Upper lobe of right lung (tissue), 1 donor: ENCODE measurements at regions not wholly inside any gene's neighbourhood (a gene's known extent, or its start where the extent isn't known, plus 50 kb on each side); places are given as distances from the start of the nearest gene placed in this dataset.

ENCODE experiments used
- ATAC-seq: fragments of 200-7000 bp; cut with Tn5 transposase; one replicate; pipeline ENCODE4 v1.9.1; 2020; ENCODE audit warnings: mild to moderate bottlenecking, moderate library complexity
- DNase-seq: peaks from one replicate; pipeline ENCODE4 v3.0.0-alpha.2; 2020
- H3K27ac ChIP-seq: fragments of 200-600 bp; one replicate; pipeline ENCODE4 v1.8.0; 2022
- H3K27me3 ChIP-seq: fragments of 200-600 bp; one replicate; pipeline ENCODE4 v1.8.0; 2022; ENCODE audit warnings: mild to moderate bottlenecking
- H3K36me3 ChIP-seq: fragments of 200-600 bp; one replicate; pipeline ENCODE4 v1.8.0; 2022
- H3K4me1 ChIP-seq: fragments of 200-600 bp; one replicate; pipeline ENCODE4 v1.8.0; 2022
- H3K4me3 ChIP-seq: fragments of 200-600 bp; one replicate; pipeline ENCODE4 v1.8.0; 2022; ENCODE audit warnings: mild to moderate bottlenecking
- H3K9me3 ChIP-seq: fragments of 200-600 bp; one replicate; pipeline ENCODE4 v1.8.0; 2022
- intact Hi-C: fragments of 100-400 bp; cut with DNase I; formaldehyde crosslinking; loops from one replicate; pipeline ENCODE4 v1.11.0; 2022
- TF ChIP-seq, protein P1 (sequence below): fragments of 200-600 bp; IDR thresholded peaks from one replicate; pipeline ENCODE4 v1.8.0; 2022; ENCODE audit warnings: antibody characterized with exemption
- donor health status: DM: no; HTN: yes; CAD: no; lungs with severe emphysema.

DNA sequence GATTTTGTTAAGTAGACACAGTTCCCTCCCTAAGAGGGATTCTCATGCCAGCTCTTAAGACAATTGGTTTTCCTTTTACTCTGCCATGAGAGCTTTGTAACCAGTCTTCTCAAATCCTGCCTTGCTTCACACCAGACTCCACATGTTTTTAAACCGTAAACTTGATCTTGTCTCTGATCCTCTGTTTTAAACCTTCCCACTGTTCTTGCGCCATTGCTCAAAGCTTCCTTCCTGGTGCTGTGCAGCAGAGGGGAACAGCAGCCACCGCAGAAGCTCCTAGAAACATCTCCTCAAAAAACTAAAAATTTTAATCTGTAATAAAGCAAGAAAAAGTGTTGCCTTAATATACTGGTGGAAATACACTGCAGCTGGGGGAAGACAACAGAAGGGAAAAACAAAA lies 154.5 kb upstream of the SATB1 start:
- no peak for ATAC-seq
- TF ChIP-seq, protein P1, sequence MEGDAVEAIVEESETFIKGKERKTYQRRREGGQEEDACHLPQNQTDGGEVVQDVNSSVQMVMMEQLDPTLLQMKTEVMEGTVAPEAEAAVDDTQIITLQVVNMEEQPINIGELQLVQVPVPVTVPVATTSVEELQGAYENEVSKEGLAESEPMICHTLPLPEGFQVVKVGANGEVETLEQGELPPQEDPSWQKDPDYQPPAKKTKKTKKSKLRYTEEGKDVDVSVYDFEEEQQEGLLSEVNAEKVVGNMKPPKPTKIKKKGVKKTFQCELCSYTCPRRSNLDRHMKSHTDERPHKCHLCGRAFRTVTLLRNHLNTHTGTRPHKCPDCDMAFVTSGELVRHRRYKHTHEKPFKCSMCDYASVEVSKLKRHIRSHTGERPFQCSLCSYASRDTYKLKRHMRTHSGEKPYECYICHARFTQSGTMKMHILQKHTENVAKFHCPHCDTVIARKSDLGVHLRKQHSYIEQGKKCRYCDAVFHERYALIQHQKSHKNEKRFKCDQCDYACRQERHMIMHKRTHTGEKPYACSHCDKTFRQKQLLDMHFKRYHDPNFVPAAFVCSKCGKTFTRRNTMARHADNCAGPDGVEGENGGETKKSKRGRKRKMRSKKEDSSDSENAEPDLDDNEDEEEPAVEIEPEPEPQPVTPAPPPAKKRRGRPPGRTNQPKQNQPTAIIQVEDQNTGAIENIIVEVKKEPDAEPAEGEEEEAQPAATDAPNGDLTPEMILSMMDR = no peak
- intact Hi-C loops = no loop called here
- no peaks in the 10 kb centered on the region for H3K36me3 ChIP-seq
- no peaks in the 10 kb centered on the region for H3K9me3 ChIP-seq
- H3K4me1 ChIP-seq = no peaks in the 10 kb centered on the region
- no peak overlapping the region for H3K27ac ChIP-seq
- H3K27me3 ChIP-seq = no peaks in the 10 kb centered on the region
- no peak for DNase-seq
- H3K4me3 ChIP-seq = no peak overlapping the region

DNA sequence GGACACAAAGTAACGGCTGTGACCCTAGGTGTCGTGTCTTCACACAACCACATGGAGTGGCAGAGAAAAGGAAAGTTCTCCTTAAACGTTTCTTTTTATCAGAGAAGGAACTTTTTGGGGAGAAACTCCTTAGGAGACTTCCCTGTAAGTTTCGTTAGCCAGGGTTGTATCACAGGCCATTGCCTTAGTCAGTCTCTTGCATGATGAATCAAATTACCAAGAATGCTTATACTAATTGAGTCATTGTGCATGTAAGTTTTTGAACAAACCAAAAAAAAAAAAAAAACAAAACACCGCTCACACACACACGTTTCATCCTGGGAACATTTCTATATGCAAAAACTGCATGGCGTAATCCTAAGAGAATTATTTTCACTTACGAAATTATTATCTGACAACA lies 150.4 kb upstream of the SATB1 start:
- intact Hi-C loops = no loop called here
- DNase-seq = no peak
- TF ChIP-seq, protein P1 = no peak
- no peaks in the 10 kb centered on the region for H3K27me3 ChIP-seq
- no peaks in the 10 kb centered on the region for H3K36me3 ChIP-seq
- H3K9me3 ChIP-seq = no peaks in the 10 kb centered on the region
- no peak overlapping the region for H3K4me3 ChIP-seq
- H3K27ac ChIP-seq = no peak overlapping the region
- no peaks in the 10 kb centered on the region for H3K4me1 ChIP-seq
- no peak for ATAC-seq

DNA sequence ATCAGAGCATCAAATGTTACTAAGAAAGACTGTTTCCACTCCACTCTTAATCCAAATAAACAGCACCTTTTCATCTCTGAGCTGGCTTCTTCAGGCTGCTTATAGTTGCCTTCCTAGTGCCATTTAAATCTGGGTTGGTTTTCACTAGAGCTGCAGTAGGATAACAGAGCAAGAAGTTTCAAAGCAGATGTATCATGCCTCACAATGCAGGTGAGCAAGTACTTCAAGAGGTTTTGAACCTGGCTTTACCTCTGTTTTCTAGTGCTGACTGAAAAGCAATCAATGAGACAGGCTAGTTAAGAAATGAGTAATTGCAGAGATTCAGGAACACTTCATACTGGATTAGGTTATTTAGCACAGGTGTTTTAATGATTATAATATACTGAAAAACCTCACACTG lies 147.7 kb upstream of the SATB1 start:
- Histone ChIP-seq H3K4me3 (no peak overlapping the region), H3K4me1 (no peaks in the 10 kb centered on the region), H3K9me3 (no peaks in the 10 kb centered on the region), H3K27me3 (no peaks in the 10 kb centered on the region), H3K27ac (no peak overlapping the region), H3K36me3 (no peaks in the 10 kb centered on the region)
- TF ChIP-seq, protein P1 = no peak
- DNase-seq (no peak), ATAC-seq (no peak)
- intact Hi-C loops = no loop called here

DNA sequence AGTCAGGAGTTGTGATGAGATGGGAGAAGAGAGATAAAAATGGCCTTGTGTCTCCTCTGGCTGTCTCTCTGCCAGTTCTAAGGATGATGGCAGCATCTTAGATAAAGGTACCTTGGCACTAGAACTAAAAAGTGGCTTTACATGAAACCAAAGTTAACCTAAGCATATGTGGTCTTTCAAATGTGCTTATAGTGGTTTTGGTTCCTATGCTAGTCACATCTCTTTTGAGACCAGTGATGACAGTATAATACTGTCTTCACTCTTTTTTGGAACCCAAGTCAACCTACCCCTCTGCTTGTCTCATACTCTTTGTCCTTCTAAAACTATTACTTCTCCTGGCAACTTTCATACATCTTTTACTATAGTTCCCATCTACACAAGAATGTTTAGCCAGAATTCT lies 142.2 kb upstream of the SATB1 start:
- no peaks in the 10 kb centered on the region for H3K9me3 ChIP-seq
- no peak overlapping the region for H3K4me3 ChIP-seq
- intact Hi-C loops = no loop called here
- no peaks in the 10 kb centered on the region for H3K27me3 ChIP-seq
- ATAC-seq (no peak), DNase-seq (no peak)
- H3K36me3 ChIP-seq = no peaks in the 10 kb centered on the region
- H3K27ac ChIP-seq = no peak overlapping the region
- TF ChIP-seq, protein P1 = no peak
- no peaks in the 10 kb centered on the region for H3K4me1 ChIP-seq

DNA sequence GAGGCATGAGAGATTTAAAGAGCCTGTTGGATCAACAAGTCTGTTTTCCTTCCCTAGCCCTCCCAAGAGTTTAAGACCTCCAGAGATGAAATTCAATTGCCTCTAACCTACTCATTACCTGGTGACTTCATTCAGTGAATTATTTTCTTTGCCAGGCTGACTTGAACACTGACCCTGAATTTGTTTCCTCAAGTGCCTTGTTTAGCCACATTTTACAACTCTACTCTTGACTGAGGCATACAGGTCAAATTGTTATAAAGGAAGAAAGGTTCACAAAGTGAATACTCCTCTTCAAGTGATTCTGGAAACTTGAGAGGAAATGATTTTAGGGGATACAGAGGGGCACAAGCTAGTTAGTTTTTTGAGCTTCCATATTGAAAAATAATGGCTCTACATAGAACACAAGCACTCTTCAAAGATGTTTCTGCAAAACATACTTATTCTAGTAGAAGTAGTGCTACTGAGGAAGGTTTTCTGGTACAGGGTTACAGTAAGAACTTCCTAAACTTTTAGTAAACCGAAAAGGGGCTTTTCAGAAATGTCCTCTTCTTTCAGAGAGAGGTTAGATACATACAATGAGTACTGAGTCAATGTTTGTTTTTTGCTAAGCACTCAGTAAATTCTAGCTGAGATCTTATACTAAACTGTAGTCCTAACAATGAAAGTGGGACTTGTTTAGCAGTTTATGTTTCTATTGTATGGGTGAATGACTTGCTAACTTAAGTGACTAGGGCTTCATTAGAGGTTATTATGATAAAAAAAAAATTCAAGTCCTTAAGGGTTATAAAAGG lies 137.4 kb upstream of the SATB1 start:
- intact Hi-C loops = no loop called here
- Histone ChIP-seq H3K4me3 (no peak overlapping the region), H3K27ac (no peak overlapping the region), H3K27me3 (no peaks in the 10 kb centered on the region), H3K36me3 (no peaks in the 10 kb centered on the region), H3K4me1 (no peaks in the 10 kb centered on the region), H3K9me3 (no peaks in the 10 kb centered on the region)
- ATAC-seq (no peak), DNase-seq (no peak)
- TF ChIP-seq, protein P1 = no peak
